ENCODE measurements at regions not wholly inside any gene's neighbourhood (a gene's known extent, or its start where the extent isn't known, plus 50 kb on each side); places are given as distances from the start of the nearest gene placed in this dataset.
"Not testable (repeated sequence)": the region's sequence is repeated elsewhere in the genome, so short reads cannot be mapped to it uniquely, and the experiment has no call there.

DNA sequence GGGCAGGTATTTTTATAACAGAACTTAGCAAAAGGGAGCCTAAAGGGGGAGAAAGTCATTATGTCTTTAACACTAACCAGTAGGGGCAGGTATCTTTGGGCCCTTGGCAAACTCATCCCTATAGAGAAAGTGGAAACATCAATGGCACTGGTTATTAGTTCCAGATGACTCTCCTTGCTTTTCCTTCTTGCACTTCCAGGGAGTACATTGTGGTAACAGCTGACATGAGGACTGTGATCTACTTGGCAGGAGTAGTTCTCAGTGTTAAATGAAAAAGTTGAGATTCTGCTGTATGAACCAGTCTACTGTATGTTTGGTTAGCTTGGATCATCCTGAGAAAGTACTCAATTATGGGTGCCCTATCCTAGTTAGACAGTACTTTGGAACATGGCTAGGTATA lies 93.6 kb downstream of the ATXN3L start:
- H3K27ac ChIP-seq (ENCODE audit: low read depth, low read length), result no peak overlapping the region
- no peaks in the 10 kb centered on the region for H3K4me1 ChIP-seq (ENCODE audit: control insufficient read depth, insufficient read depth, low read length)
- no peak overlapping the region for H3K4me3 ChIP-seq (ENCODE audit: low read depth, low read length)
- no peaks in the 10 kb centered on the region for H3K9me3 ChIP-seq (ENCODE audit: control insufficient read depth, insufficient read depth, low read length)
- no peaks in the 10 kb centered on the region for H3K36me3 ChIP-seq (ENCODE audit: control insufficient read depth, insufficient read depth, low read length)
- peaks cover 4% of the 10 kb centered on the region for H3K27me3 ChIP-seq (ENCODE audit: control insufficient read depth, insufficient read depth, low read length)
- no peak for DNase-seq (ENCODE audit: low read depth in 4 of 6, low spot score in 6 of 6)

DNA sequence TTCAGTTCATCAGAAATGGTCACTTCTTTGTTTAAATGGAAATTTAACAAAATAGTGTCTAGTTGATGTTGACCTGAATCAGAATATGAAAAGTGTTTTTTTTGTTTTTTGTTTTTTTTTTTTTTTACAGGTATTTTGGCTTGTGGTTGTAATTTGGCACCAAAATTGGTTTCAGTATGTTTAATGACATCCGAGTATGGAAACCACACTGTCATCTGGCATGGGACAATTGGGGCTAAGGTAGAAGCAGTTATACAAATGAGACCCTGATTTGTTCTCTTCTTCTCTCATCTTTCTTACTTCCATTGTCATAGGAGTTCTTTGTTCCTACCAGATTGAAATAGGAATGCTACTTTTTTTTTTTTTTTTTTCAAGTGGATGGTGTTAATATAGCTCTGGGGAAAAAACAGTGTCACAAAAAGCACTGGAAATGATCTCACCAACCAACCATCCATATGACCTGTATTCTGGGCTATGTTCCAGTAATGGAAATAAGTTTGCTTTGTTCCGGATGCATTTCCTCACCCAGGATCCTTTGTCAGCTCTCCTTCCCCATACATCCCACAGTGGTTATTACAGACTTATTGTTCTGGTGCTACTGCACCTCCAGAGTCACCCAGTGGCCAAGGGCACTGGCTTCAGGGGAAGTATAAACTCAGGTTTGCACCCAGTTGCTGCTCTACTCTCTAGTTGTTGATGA lies 95.8 kb downstream of the ATXN3L start:
- Histone ChIP-seq H3K9me3 (ENCODE audit: control insufficient read depth, insufficient read depth, low read length) (no peaks in the 10 kb centered on the region), H3K36me3 (ENCODE audit: control insufficient read depth, insufficient read depth, low read length) (no peaks in the 10 kb centered on the region), H3K4me3 (ENCODE audit: low read depth, low read length) (no peak overlapping the region), H3K27me3 (ENCODE audit: control insufficient read depth, insufficient read depth, low read length) (peaks cover 4% of the 10 kb centered on the region), H3K27ac (ENCODE audit: low read depth, low read length) (no peak overlapping the region), H3K4me1 (ENCODE audit: control insufficient read depth, insufficient read depth, low read length) (no peaks in the 10 kb centered on the region)
- no CpG with 5 or more reads among the region's 2 CpGs for WGBS (ENCODE audit: insufficient coverage)
- peak in 1 of 6 donors; percentile 58 for DNase-seq (ENCODE audit: low read depth in 4 of 6, low spot score in 6 of 6)

DNA sequence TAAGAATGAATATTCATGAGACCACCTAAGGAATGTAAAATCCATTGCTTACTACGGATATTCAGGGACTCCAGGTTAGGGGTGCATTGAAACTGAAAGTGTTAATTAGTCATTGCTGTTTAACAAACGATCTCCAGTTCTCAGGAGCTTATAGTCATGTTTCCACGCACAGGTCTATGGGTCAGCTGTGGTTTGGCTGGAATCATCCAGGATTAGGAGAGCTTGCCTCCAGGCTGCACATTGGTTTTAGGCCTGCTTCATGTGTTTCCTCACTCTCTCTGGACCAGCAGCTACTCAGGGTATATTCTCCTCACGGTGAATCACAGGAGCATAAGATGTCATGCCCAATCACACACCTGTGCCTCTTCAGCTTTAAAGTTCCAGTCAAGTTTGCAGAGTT lies 98.9 kb downstream of the ATXN3L start:
- Histone ChIP-seq H3K36me3 (ENCODE audit: control insufficient read depth, insufficient read depth, low read length) (no peaks in the 10 kb centered on the region), H3K9me3 (ENCODE audit: control insufficient read depth, insufficient read depth, low read length) (no peaks in the 10 kb centered on the region), H3K4me1 (ENCODE audit: control insufficient read depth, insufficient read depth, low read length) (no peaks in the 10 kb centered on the region), H3K27me3 (ENCODE audit: control insufficient read depth, insufficient read depth, low read length) (peaks cover 9% of the 10 kb centered on the region), H3K4me3 (ENCODE audit: low read depth, low read length) (no peak overlapping the region), H3K27ac (ENCODE audit: low read depth, low read length) (no peak overlapping the region)
- 39% methylated on average over 3 of the region's 4 CpGs for WGBS (ENCODE audit: insufficient coverage)
- no peak for DNase-seq (ENCODE audit: low read depth in 4 of 6, low spot score in 6 of 6)

DNA sequence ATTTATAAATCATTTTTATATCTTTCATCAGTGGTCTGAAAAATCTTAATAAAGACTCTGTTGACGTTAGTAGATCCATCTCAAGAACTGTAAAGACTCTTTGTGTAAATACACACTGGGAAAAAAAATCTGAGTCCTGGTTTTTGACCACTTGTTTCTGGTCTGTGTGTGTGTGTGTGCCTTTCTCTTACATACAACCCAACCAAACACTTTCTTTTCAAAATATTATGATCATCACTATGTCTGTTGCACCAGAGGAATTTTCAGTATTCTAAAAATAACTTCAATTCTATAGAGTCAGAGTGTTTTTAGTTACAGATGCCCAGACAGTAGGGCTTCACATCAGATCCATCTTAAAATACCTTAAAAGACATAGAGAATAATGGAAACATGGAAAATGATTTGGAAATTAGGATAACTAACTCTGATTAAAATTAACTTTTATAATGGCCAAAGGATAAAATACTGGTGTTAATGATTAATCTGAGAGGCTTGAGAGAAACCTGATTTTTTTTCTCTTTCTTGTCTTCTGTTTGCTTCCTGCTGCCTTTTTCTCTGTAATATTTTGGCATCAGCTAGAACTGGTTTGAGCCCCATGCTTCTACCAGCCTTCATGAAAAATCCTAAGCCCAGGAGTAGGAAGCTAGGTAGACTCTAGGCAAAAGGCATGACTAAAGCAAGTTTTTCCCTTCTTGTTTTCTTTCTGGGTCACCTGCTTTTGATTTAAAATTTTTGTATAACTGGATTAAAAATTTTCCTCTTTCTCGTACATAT lies 99.7 kb downstream of the ATXN3L start:
- Histone ChIP-seq H3K4me1 (ENCODE audit: control insufficient read depth, insufficient read depth, low read length) (no peaks in the 10 kb centered on the region), H3K4me3 (ENCODE audit: low read depth, low read length) (no peak overlapping the region), H3K27ac (ENCODE audit: low read depth, low read length) (no peak overlapping the region), H3K36me3 (ENCODE audit: control insufficient read depth, insufficient read depth, low read length) (no peaks in the 10 kb centered on the region), H3K27me3 (ENCODE audit: control insufficient read depth, insufficient read depth, low read length) (peaks cover 9% of the 10 kb centered on the region), H3K9me3 (ENCODE audit: control insufficient read depth, insufficient read depth, low read length) (no peaks in the 10 kb centered on the region)
- no peak for DNase-seq (ENCODE audit: low read depth in 4 of 6, low spot score in 6 of 6)
- no CpG with 5 or more reads among the region's 2 CpGs for WGBS (ENCODE audit: insufficient coverage)

DNA sequence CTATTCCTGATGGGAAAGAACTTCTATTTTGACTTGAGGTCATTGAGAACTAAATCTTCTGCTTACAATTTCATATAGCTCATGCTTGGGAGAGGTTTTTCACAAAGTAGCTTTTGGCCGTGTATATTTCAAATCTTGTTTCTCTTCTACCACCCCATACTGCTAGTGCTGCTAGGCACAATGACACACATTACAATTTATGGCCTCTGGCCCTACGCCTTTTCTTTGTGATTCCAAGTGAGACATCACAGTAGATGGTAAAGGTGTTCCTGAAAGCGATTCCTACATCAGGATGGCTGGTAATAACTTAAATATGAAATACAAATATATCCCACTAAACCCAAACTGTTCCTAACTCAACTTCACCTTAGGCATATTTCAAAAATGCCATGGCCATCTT lies 101.1 kb downstream of the ATXN3L start:
- no peaks in the 10 kb centered on the region for H3K9me3 ChIP-seq (ENCODE audit: control insufficient read depth, insufficient read depth, low read length)
- no peaks in the 10 kb centered on the region for H3K4me1 ChIP-seq (ENCODE audit: control insufficient read depth, insufficient read depth, low read length)
- no peak overlapping the region for H3K27ac ChIP-seq (ENCODE audit: low read depth, low read length)
- no peak for DNase-seq (ENCODE audit: low read depth in 4 of 6, low spot score in 6 of 6)
- no peaks in the 10 kb centered on the region for H3K36me3 ChIP-seq (ENCODE audit: control insufficient read depth, insufficient read depth, low read length)
- WGBS (ENCODE audit: insufficient coverage), result no CpG with 5 or more reads among the region's 3 CpGs
- H3K4me3 ChIP-seq (ENCODE audit: low read depth, low read length), result no peak overlapping the region
- H3K27me3 ChIP-seq (ENCODE audit: control insufficient read depth, insufficient read depth, low read length), result peaks cover 9% of the 10 kb centered on the region

DNA sequence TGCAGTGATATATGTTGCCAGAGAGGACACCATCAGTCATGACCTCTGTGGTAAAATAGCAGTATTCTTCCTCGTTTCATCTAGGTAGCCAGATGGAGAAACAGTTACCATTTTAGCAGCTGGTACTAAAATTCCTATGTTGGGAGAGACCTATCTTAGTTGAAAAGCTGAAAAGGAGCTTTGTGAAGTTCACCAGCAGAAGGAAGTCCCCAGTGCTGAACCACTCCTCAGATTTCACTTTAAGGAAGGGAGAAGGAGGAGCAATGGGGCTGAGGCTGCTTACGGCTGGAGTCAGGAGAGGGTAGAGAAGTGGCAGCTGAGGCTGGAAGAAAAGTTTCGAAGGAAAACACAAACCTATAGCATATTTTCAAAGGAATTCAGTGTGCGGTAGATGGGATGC lies 103.7 kb downstream of the ATXN3L start:
- 71% methylated on average over 2 of the region's 4 CpGs for WGBS (ENCODE audit: insufficient coverage)
- no peaks in the 10 kb centered on the region for H3K9me3 ChIP-seq (ENCODE audit: control insufficient read depth, insufficient read depth, low read length)
- DNase-seq (ENCODE audit: low read depth in 4 of 6, low spot score in 6 of 6), result no peak
- H3K27me3 ChIP-seq (ENCODE audit: control insufficient read depth, insufficient read depth, low read length), result peaks cover 8% of the 10 kb centered on the region
- H3K27ac ChIP-seq (ENCODE audit: low read depth, low read length), result no peak overlapping the region
- H3K4me1 ChIP-seq (ENCODE audit: control insufficient read depth, insufficient read depth, low read length), result no peaks in the 10 kb centered on the region
- no peaks in the 10 kb centered on the region for H3K36me3 ChIP-seq (ENCODE audit: control insufficient read depth, insufficient read depth, low read length)
- no peak overlapping the region for H3K4me3 ChIP-seq (ENCODE audit: low read depth, low read length)

DNA sequence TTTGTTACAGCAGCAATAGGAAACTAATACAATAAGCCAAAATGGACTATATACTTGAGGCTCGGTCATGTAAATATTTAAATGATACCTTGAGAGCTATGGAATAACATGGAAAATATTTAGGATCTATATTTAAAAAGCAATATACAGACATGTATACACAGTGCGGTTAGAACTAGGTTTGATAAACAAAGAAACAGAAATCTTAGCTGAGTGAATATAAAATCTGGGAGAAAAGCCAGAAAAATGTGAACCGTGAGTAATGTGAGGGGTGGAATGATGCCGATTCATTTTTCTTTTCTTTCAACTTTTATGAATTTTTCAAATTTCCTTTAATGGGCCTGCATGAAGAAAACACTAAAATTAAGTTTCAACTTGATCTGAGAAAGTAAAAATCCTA lies 104.1 kb downstream of the ATXN3L start:
- no peak for DNase-seq (ENCODE audit: low read depth in 4 of 6, low spot score in 6 of 6)
- WGBS (ENCODE audit: insufficient coverage), result no CpG with 5 or more reads among the region's 4 CpGs
- Histone ChIP-seq H3K4me3 (ENCODE audit: low read depth, low read length) (no peak overlapping the region), H3K27me3 (ENCODE audit: control insufficient read depth, insufficient read depth, low read length) (peaks cover 10% of the 10 kb centered on the region), H3K27ac (ENCODE audit: low read depth, low read length) (no peak overlapping the region), H3K36me3 (ENCODE audit: control insufficient read depth, insufficient read depth, low read length) (no peaks in the 10 kb centered on the region), H3K4me1 (ENCODE audit: control insufficient read depth, insufficient read depth, low read length) (no peaks in the 10 kb centered on the region), H3K9me3 (ENCODE audit: control insufficient read depth, insufficient read depth, low read length) (no peaks in the 10 kb centered on the region)

DNA sequence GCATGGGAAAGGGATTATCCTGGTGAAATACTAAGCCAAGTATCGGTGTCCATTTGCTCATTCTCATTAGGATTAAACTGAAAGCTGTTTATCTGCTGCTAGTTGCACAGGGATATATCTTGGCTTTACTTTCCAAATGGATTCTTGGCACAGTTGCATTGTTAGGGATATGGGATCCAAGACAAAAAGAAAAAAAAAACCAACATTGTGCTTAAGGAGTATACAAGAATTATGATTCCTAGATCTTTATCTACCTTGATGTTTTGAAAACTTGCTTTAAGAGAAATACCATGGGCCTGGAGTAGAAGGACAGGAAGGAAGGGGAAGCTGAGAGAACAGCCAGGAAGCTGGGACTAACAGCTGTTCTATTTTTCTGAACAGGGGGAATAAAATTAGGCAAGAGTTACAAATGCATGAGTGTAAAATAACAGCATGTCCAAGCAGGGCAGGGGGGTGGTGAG lies 107.6 kb downstream of the ATXN3L start:
- Histone ChIP-seq H3K36me3 (ENCODE audit: control insufficient read depth, insufficient read depth, low read length) (no peaks in the 10 kb centered on the region), H3K9me3 (ENCODE audit: control insufficient read depth, insufficient read depth, low read length) (no peaks in the 10 kb centered on the region), H3K27me3 (ENCODE audit: control insufficient read depth, insufficient read depth, low read length) (peaks cover 15% of the 10 kb centered on the region), H3K4me1 (ENCODE audit: control insufficient read depth, insufficient read depth, low read length) (no peaks in the 10 kb centered on the region), H3K4me3 (ENCODE audit: low read depth, low read length) (no peak overlapping the region), H3K27ac (ENCODE audit: low read depth, low read length) (no peak overlapping the region)
- DNase-seq (ENCODE audit: low read depth in 4 of 6, low spot score in 6 of 6), result peak in 1 of 6 donors; percentile 10
- 100% methylated on average over 1 of the region's 1 CpG for WGBS (ENCODE audit: insufficient coverage)

DNA sequence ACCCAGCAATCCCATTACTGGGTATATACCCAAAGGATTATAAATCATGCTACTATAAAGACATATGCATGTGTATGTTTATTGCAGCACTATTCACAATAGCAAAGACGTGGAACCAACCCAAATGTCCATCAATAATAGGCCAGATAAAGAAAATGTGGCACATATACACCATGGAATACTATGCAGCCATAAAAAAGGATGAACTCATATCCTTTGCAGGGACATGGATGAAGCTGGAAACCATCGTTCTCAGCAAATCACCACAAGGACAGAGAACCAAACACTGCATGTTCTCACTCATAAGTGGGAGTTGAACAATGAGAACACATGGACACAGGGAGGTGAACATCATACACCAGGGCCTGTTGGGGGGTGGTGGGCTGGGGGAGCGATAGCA lies 109.7 kb downstream of the ATXN3L start:
- WGBS (ENCODE audit: insufficient coverage), result no CpG with 5 or more reads among the region's 3 CpGs
- H3K36me3 ChIP-seq (ENCODE audit: control insufficient read depth, insufficient read depth, low read length), result not testable (repeated sequence)

DNA sequence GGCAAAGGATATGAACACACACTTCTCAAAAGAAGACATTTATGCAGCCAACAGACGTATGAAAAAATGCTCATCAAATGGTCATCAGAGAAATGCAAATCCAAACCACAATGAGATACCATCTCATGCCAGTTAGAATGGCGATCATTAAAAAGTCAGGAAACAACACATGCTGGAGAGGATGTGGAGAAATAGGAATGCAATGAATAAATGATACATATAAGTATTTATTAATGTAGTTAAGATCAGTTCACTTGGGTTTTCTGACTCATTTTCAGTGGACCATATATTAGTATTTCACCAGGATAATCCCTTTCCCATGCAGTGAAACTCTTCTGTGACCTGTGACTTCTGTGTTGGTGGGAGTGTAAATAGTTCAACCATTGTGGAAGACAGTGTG lies 110.1 kb downstream of the ATXN3L start:
- not testable (repeated sequence) for H3K36me3 ChIP-seq (ENCODE audit: control insufficient read depth, insufficient read depth, low read length); H3K9me3 ChIP-seq (ENCODE audit: control insufficient read depth, insufficient read depth, low read length); H3K4me1 ChIP-seq (ENCODE audit: control insufficient read depth, insufficient read depth, low read length); DNase-seq (ENCODE audit: low read depth in 4 of 6, low spot score in 6 of 6); H3K4me3 ChIP-seq (ENCODE audit: low read depth, low read length); H3K27ac ChIP-seq (ENCODE audit: low read depth, low read length)
- WGBS (ENCODE audit: insufficient coverage), result 100% methylated on average over 1 of the region's 2 CpGs
- peaks cover 13% of the 10 kb centered on the region for H3K27me3 ChIP-seq (ENCODE audit: control insufficient read depth, insufficient read depth, low read length)

More for the DNA sequence above, 109.7 kb downstream of the ATXN3L start:
- not testable (repeated sequence) for H3K27ac ChIP-seq (ENCODE audit: low read depth, low read length); H3K4me3 ChIP-seq (ENCODE audit: low read depth, low read length); DNase-seq (ENCODE audit: low read depth in 4 of 6, low spot score in 6 of 6); H3K9me3 ChIP-seq (ENCODE audit: control insufficient read depth, insufficient read depth, low read length); H3K4me1 ChIP-seq (ENCODE audit: control insufficient read depth, insufficient read depth, low read length)
- peaks cover 13% of the 10 kb centered on the region for H3K27me3 ChIP-seq (ENCODE audit: control insufficient read depth, insufficient read depth, low read length)

Data from spinal cord (tissue), 9 donors.